Epithelial cell of proximal tubule (primary cell): ENCODE measurements at regions not wholly inside any gene's neighbourhood (a gene's known extent, or its start where the extent isn't known, plus 50 kb on each side); places are given as distances from the start of the nearest gene placed in this dataset.
"Not testable (repeated sequence)": the region's sequence is repeated elsewhere in the genome, so short reads cannot be mapped to it uniquely, and the experiment has no call there.

Source experiments
- DNase-seq: peaks from one replicate; pipeline ENCODE4 v3.0.0-alpha.2; 2011; ENCODE audit warnings: low read depth
- H3K4me3 ChIP-seq: 2 replicates; pipeline ENCODE4 v1.5.1; 2011; ENCODE audit warnings: low read depth, mild to moderate bottlenecking, low read length
- TF ChIP-seq, protein P1 (sequence below): conservative IDR thresholded peaks from 2 replicates; pipeline ENCODE4 v1.5.1; 2012; ENCODE audit warnings: low read depth, mild to moderate bottlenecking, low read length

DNA sequence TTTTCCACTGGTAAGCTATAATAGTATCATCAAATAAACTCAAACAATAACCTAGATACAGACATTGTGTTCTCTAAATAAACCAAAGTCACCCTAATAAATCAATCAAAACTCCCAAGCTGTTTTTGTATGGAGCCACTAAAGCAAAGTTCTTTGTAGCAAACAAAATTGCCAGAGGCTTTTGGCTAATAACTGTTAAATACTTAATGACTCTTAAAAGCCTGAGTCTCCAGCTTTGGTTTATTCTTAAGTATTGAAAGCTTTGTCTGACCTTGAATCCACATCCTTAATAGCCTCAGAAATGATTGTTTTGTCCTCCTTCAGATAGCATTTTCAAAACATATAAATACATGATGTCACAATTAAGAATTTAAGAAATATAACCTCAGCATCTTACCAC is 725.3 kb downstream of the SI start:
- TF ChIP-seq, protein P1, sequence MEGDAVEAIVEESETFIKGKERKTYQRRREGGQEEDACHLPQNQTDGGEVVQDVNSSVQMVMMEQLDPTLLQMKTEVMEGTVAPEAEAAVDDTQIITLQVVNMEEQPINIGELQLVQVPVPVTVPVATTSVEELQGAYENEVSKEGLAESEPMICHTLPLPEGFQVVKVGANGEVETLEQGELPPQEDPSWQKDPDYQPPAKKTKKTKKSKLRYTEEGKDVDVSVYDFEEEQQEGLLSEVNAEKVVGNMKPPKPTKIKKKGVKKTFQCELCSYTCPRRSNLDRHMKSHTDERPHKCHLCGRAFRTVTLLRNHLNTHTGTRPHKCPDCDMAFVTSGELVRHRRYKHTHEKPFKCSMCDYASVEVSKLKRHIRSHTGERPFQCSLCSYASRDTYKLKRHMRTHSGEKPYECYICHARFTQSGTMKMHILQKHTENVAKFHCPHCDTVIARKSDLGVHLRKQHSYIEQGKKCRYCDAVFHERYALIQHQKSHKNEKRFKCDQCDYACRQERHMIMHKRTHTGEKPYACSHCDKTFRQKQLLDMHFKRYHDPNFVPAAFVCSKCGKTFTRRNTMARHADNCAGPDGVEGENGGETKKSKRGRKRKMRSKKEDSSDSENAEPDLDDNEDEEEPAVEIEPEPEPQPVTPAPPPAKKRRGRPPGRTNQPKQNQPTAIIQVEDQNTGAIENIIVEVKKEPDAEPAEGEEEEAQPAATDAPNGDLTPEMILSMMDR, result no peak
- DNase-seq, result no peak
- H3K4me3 ChIP-seq, result no peak overlapping the region

- TF ChIP-seq, protein P1, result no peak
- H3K4me3 ChIP-seq, result no peak overlapping the region
- no peak for DNase-seq
Measured at GRCh38 chr3:164351131-164351530, 727.2 kb downstream of the SI start.

- H3K4me3 ChIP-seq, DNase-seq: not testable (repeated sequence)
Measured at GRCh38 chr3:164342206-164342605, 736.1 kb downstream of the SI start.

DNA sequence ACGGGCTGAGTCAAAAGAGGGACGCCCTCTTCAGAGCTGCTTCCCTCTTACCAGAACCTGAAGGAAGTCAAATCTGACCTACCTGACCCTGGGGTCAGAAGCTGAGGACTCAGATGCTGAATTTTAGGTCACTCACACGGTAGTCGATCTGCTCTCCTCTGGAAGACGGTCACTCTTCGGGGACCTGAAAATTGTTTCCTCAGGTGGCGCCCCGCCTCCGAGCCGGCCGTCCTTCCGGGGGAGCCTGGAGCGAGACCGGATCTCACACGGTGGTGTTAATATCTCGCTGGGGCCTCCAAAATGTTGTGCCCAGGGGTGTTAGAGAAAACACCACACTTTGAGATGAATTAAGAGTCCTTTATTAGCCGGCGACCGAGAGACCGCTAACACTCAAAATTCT is 737.2 kb downstream of the SI start:
- H3K4me3 ChIP-seq, result no peak overlapping the region
- TF ChIP-seq, protein P1, result no peak
- no peak for DNase-seq

- DNase-seq, result no peak
- no peak overlapping the region for H3K4me3 ChIP-seq
- TF ChIP-seq, protein P1, result no peak
Measured at GRCh38 chr3:164340273-164340672, 738.0 kb downstream of the SI start.

DNA sequence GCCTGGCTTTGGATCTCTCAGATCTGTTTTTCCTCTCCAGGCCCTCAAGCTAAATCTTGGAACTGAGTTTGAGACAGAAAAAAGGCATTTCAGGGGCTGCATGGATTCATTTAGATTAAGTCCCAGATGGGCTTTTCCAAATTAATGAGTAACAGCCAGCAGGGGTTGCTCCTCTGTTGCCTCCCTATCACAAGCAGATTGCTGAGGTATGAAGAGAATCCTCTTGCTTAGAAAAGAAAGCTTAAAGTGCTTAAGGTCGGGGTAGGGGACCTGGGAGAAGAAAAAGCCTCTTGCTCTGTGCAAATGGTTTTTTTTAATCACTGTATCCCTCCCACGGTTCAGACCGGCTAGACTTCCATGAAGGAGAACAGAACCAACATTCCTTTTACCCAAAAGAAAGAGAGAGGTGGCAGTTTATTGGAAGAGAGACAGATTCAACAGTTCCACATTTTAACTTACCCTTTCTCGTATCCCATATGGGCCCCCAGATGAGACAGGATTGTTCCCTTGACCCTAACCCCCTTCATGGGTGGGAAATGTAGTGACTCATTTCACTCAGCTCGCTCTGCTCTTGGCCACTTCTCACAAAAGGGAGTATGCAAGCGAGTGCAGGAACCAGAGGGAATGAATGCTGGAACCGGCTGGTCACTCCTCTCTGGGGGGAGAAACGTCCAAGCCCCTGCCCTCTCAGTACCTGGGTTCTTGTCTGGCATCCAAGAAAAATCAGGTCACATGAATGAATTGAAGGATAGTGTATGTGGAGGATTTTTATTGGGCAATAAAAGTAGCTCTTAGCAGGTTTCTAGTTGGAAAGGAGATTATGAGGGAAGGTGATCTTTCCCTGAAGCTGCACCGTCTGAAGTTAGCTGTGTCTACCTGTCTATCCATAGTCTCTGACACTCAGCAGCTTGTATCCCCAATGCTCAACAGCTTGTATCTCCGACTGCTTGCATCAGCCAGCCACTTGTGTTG is 745.2 kb downstream of the SI start:
- DNase-seq, result no peak

GRCh38 chr3:164326714-164327113 is 751.6 kb downstream of the SI start:
- no peak for DNase-seq
- TF ChIP-seq, protein P1, result no peak
- no peak overlapping the region for H3K4me3 ChIP-seq

More for the DNA sequence above, 745.2 kb downstream of the SI start:
- TF ChIP-seq, protein P1, result no peak
- H3K4me3 ChIP-seq, result no peak overlapping the region
